GM10266 (cell line): ENCODE measurements at regions not wholly inside any gene's neighbourhood (a gene's known extent, or its start where the extent isn't known, plus 50 kb on each side); places are given as distances from the start of the nearest gene placed in this dataset.

Experiments
- DNase-seq: peaks from one replicate; pipeline ENCODE4 v3.0.0; 2012; ENCODE audit errors: extremely low spot score
- CTCF ChIP-seq: IDR thresholded peaks from 2 replicates; pipeline ENCODE4 v1.5.1; 2012; ENCODE audit warnings: mild to moderate bottlenecking, low read depth; ENCODE audit not compliant: control insufficient read depth, insufficient read depth; ENCODE audit errors: missing control alignments

- TF ChIP-seq CTCF, result no peak
- no peak for DNase-seq
Measured at GRCh38 chr4:31379364-31379763, 659.2 kb downstream of the PCDH7 start.

DNA sequence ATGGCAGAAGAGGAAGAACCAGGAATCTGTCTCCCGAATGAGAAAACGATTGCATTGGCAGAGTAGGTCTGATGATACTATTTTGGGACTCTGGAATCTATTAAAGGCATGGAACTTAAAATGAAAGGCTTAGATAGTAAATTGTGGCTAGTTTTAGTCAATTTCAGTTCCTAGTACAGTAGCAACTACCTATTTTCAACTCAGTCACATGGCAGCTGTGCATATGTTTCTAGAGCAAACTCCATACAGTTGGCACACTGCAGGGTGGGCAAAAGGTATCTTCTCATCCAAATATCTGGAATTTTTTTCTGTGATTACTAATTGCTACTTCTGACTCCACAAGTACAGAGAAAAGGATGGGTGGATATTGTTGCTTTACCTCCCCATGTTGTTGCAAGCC lies 663.6 kb downstream of the PCDH7 start:
- TF ChIP-seq CTCF, result no peak
- no peak for DNase-seq

- no peak for TF ChIP-seq CTCF
- DNase-seq, result no peak
Measured at GRCh38 chr4:31390849-31391248, 670.7 kb downstream of the PCDH7 start.

DNA sequence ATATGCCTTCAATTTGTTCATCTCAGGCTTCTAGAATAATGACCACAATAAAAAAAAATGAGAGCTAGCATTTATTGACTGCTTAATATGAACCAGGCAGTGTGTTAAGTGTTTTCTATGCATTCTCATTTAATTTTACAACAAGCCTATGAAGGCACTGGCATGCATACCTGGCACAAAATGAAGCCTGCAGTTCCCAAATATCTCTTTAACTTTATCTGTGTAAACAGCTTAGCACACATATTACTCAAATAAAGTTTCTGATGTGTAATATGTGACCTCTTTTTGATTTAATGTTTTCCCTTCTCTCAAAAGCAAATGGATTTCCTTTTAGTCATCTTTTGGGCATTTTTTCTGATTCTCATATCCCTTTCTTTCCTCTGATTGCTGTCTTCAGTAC lies 671.8 kb downstream of the PCDH7 start:
- TF ChIP-seq CTCF, result no peak
- DNase-seq, result no peak

- no peak for TF ChIP-seq CTCF
- DNase-seq, result no peak
Measured at GRCh38 chr4:31392923-31393322, 672.8 kb downstream of the PCDH7 start.

DNA sequence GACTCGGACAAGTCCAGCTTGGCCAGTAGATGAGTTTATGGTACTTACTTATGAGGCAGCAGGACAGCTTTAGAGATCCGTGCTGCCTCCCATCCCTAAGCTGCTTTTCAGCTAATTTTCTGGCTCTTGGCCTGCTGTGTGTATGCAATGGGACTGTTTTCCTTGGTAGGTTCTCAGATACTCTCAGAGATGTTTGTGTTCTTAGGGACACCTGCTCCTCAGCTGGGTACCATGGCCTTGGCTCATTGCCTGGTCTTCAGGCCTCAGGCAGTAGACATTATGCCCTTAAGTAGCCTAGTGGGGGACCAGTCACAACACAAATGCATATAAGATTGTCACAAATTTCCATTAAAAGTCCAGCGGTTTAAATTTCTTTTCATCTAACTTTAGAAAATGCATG lies 688.0 kb downstream of the PCDH7 start:
- no peak for TF ChIP-seq CTCF
- no peak for DNase-seq

DNA sequence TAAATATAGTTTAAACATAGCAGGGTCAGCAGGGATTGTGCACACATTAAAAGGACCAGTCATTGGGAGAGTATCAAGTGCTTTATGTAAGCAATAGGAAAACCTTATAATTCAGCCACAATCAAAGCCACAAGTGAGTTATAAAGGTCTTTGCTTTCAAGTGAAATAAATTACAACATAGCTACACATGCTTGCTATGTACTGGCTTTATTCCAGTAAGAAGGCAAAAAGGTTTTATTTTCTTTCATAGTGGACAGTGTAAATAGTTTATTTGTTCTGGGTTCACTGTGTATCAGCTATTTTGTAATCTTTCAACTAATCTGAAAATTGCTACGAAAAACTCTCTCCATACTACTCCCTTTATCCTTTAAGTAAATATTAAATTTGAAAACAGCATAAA lies 691.4 kb downstream of the PCDH7 start:
- TF ChIP-seq CTCF, result no peak
- no peak for DNase-seq

DNA sequence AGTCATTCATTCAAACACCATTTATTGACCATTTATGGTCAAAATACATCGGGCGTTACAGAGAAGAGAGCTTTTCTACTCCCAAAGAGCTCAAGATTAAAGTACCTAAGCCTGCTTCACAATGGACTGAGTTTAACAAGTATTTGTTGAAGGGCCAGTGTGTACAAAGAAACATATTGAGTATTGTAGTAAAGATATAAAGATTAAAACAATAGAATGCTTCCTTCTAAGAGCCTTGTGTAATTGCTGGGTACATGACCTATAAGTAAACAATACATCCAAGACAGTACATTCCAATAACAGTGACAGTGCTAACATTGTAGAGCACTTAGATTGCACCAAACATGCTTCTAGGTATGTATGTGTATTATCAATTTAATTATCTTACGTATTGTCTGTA lies 695.5 kb downstream of the PCDH7 start:
- TF ChIP-seq CTCF, result no peak
- no peak for DNase-seq
